ENCODE measurements at regions not wholly inside any gene's neighbourhood (a gene's known extent, or its start where the extent isn't known, plus 50 kb on each side); places are given as distances from the start of the nearest gene placed in this dataset.

- no peak overlapping the region for H3K4me3 Mint-ChIP-seq
- H3K36me3 Mint-ChIP-seq: peaks cover 24% of the 10 kb centered on the region
- CTCF ChIA-PET: no interaction called here
- peaks cover 20% of the 10 kb centered on the region for H3K4me1 Mint-ChIP-seq
- DNase-seq (ENCODE audit: low spot score) (no peak), ATAC-seq (no peak)
- no peak overlapping the region for H3K27ac Mint-ChIP-seq
- peaks cover 3% of the 10 kb centered on the region; the same call in 1 of the 2 replicates for H3K27me3 Mint-ChIP-seq (ENCODE audit: low read depth)
- POLR2A ChIA-PET: no interaction called here
- H3K9me3 Mint-ChIP-seq: peaks cover 45% of the 10 kb centered on the region
- no peak for TF ChIP-seq ZBTB43 (CRISPR knock-in tag; IDR thresholded peaks at IDR 0.05)
- TF ChIP-seq FOXK1 (CRISPR knock-in tag; IDR thresholded peaks at IDR 0.05): no peak
- no peak for TF ChIP-seq SMAD4 (CRISPR knock-in tag; IDR thresholded peaks at IDR 0.05)
- no peak for TF ChIP-seq PREB (CRISPR knock-in tag; IDR thresholded peaks at IDR 0.05; ENCODE audit: borderline replicate concordance)
- no peak for TF ChIP-seq ZNF121 (CRISPR knock-in tag; IDR thresholded peaks at IDR 0.05)
- TF ChIP-seq FOXP1 (CRISPR knock-in tag; IDR thresholded peaks at IDR 0.05; ENCODE audit: borderline replicate concordance): no peak
- TF ChIP-seq, protein P1, sequence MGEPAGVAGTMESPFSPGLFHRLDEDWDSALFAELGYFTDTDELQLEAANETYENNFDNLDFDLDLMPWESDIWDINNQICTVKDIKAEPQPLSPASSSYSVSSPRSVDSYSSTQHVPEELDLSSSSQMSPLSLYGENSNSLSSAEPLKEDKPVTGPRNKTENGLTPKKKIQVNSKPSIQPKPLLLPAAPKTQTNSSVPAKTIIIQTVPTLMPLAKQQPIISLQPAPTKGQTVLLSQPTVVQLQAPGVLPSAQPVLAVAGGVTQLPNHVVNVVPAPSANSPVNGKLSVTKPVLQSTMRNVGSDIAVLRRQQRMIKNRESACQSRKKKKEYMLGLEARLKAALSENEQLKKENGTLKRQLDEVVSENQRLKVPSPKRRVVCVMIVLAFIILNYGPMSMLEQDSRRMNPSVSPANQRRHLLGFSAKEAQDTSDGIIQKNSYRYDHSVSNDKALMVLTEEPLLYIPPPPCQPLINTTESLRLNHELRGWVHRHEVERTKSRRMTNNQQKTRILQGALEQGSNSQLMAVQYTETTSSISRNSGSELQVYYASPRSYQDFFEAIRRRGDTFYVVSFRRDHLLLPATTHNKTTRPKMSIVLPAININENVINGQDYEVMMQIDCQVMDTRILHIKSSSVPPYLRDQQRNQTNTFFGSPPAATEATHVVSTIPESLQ (CRISPR knock-in tag; IDR thresholded peaks at IDR 0.05): no peak
- TF ChIP-seq ZNF219 (CRISPR knock-in tag; IDR thresholded peaks at IDR 0.05; ENCODE audit: borderline replicate concordance): no peak
- TF ChIP-seq, protein P2, sequence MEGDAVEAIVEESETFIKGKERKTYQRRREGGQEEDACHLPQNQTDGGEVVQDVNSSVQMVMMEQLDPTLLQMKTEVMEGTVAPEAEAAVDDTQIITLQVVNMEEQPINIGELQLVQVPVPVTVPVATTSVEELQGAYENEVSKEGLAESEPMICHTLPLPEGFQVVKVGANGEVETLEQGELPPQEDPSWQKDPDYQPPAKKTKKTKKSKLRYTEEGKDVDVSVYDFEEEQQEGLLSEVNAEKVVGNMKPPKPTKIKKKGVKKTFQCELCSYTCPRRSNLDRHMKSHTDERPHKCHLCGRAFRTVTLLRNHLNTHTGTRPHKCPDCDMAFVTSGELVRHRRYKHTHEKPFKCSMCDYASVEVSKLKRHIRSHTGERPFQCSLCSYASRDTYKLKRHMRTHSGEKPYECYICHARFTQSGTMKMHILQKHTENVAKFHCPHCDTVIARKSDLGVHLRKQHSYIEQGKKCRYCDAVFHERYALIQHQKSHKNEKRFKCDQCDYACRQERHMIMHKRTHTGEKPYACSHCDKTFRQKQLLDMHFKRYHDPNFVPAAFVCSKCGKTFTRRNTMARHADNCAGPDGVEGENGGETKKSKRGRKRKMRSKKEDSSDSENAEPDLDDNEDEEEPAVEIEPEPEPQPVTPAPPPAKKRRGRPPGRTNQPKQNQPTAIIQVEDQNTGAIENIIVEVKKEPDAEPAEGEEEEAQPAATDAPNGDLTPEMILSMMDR (IDR thresholded peaks at IDR 0.05): no peak
- TF ChIP-seq, protein P3, sequence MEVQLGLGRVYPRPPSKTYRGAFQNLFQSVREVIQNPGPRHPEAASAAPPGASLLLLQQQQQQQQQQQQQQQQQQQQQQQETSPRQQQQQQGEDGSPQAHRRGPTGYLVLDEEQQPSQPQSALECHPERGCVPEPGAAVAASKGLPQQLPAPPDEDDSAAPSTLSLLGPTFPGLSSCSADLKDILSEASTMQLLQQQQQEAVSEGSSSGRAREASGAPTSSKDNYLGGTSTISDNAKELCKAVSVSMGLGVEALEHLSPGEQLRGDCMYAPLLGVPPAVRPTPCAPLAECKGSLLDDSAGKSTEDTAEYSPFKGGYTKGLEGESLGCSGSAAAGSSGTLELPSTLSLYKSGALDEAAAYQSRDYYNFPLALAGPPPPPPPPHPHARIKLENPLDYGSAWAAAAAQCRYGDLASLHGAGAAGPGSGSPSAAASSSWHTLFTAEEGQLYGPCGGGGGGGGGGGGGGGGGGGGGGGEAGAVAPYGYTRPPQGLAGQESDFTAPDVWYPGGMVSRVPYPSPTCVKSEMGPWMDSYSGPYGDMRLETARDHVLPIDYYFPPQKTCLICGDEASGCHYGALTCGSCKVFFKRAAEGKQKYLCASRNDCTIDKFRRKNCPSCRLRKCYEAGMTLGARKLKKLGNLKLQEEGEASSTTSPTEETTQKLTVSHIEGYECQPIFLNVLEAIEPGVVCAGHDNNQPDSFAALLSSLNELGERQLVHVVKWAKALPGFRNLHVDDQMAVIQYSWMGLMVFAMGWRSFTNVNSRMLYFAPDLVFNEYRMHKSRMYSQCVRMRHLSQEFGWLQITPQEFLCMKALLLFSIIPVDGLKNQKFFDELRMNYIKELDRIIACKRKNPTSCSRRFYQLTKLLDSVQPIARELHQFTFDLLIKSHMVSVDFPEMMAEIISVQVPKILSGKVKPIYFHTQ (CRISPR knock-in tag; IDR thresholded peaks at IDR 0.05): no peak
- TF ChIP-seq, protein P4, sequence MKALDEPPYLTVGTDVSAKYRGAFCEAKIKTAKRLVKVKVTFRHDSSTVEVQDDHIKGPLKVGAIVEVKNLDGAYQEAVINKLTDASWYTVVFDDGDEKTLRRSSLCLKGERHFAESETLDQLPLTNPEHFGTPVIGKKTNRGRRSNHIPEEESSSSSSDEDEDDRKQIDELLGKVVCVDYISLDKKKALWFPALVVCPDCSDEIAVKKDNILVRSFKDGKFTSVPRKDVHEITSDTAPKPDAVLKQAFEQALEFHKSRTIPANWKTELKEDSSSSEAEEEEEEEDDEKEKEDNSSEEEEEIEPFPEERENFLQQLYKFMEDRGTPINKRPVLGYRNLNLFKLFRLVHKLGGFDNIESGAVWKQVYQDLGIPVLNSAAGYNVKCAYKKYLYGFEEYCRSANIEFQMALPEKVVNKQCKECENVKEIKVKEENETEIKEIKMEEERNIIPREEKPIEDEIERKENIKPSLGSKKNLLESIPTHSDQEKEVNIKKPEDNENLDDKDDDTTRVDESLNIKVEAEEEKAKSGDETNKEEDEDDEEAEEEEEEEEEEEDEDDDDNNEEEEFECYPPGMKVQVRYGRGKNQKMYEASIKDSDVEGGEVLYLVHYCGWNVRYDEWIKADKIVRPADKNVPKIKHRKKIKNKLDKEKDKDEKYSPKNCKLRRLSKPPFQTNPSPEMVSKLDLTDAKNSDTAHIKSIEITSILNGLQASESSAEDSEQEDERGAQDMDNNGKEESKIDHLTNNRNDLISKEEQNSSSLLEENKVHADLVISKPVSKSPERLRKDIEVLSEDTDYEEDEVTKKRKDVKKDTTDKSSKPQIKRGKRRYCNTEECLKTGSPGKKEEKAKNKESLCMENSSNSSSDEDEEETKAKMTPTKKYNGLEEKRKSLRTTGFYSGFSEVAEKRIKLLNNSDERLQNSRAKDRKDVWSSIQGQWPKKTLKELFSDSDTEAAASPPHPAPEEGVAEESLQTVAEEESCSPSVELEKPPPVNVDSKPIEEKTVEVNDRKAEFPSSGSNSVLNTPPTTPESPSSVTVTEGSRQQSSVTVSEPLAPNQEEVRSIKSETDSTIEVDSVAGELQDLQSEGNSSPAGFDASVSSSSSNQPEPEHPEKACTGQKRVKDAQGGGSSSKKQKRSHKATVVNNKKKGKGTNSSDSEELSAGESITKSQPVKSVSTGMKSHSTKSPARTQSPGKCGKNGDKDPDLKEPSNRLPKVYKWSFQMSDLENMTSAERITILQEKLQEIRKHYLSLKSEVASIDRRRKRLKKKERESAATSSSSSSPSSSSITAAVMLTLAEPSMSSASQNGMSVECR (CRISPR knock-in tag; IDR thresholded peaks at IDR 0.05; ENCODE audit: borderline replicate concordance): no peak
- TF ChIP-seq FOXP4 (CRISPR knock-in tag; IDR thresholded peaks at IDR 0.05): no peak
- no peak for TF ChIP-seq OVOL2 (CRISPR knock-in tag; IDR thresholded peaks at IDR 0.05; ENCODE audit: borderline replicate concordance)
- no peak for TF ChIP-seq AFF4 (CRISPR knock-in tag; IDR thresholded peaks at IDR 0.05; ENCODE audit: borderline replicate concordance)
- TF ChIP-seq NFE2L1 (CRISPR knock-in tag; IDR thresholded peaks at IDR 0.05): no peak
Measured at GRCh38 chr12:65539023-65539422, 260.5 kb downstream of the MSRB3 start.
